Esophagus (tissue), 2 donors: ENCODE measurements at regions not wholly inside any gene's neighbourhood (a gene's known extent, or its start where the extent isn't known, plus 50 kb on each side); places are given as distances from the start of the nearest gene placed in this dataset.
"Not testable (repeated sequence)": the region's sequence is repeated elsewhere in the genome, so short reads cannot be mapped to it uniquely, and the experiment has no call there.

Experiments used
- H3K27ac ChIP-seq, 2 donors: one replicate each; pipeline ENCODE4 v1.5.1; 2013; ENCODE audit warnings: low read depth in 2 of 2, mild to moderate bottlenecking in 2 of 2, inconsistent platforms in 1 of 2, low read length in 1 of 2, moderate library complexity in 1 of 2
- H3K27me3 ChIP-seq, 2 donors: one replicate each; pipeline ENCODE4 v1.6.1; 2013; ENCODE audit warnings: low read length in 2 of 2, control low read depth in 1 of 2, mild to moderate bottlenecking in 1 of 2; ENCODE audit not compliant: insufficient read depth in 2 of 2, control insufficient read depth in 1 of 2
- H3K36me3 ChIP-seq, 2 donors: one replicate each; pipeline ENCODE4 v1.6.1; 2013; ENCODE audit warnings: low read length in 1 of 2; ENCODE audit not compliant: control insufficient read depth in 2 of 2, insufficient read depth in 2 of 2
- H3K4me1 ChIP-seq, 2 donors: one replicate each; pipeline ENCODE4 v1.6.1; 2013; ENCODE audit warnings: low read length in 1 of 2; ENCODE audit not compliant: control insufficient read depth in 2 of 2, insufficient read depth in 2 of 2
- H3K4me3 ChIP-seq, 2 donors: one replicate each; pipeline ENCODE4 v1.5.1; 2013; ENCODE audit warnings: low read length in 2 of 2, mild to moderate bottlenecking in 2 of 2, low read depth in 1 of 2, moderate library complexity in 1 of 2
- H3K9me3 ChIP-seq, 2 donors: one replicate each; pipeline ENCODE4 v1.6.1; 2013; ENCODE audit warnings: mild to moderate bottlenecking in 2 of 2, low read depth in 1 of 2, low read length in 1 of 2, moderate library complexity in 1 of 2; ENCODE audit not compliant: control insufficient read depth in 2 of 2, insufficient read depth in 1 of 2
- WGBS, 2 donors: extraction: QIAGEN DNeasy Blood & Tissue Kit; methylation state at CpG; one replicate each; pipeline ENCODE4 v1.1.7; 2013; 5-methylcytosine and 5-hydroxymethylcytosine counted together
- donor health status: healthy with polysubstance abuse.
- donor health status: Bipolar disorder and iron deficiency.

- no peaks in the 10 kb centered on the region for H3K9me3 ChIP-seq
- H3K27ac ChIP-seq = peak overlapping the region in 1 of 2 donors; percentile 30
- H3K4me3 ChIP-seq = no peak overlapping the region
- WGBS, 2 donors = 27 to 29% methylated on average over 12 of the region's 12 CpGs
- H3K36me3 ChIP-seq = no peaks in the 10 kb centered on the region
- H3K4me1 ChIP-seq = peaks cover 0 to 7% of the 10 kb centered on the region in 2 donors
- H3K27me3 ChIP-seq = no peaks in the 10 kb centered on the region
Observed at GRCh38 chr17:77834170-77835115, 124.1 kb upstream of the TNRC6C start.

GRCh38 chr17:77836557-77837041, 121.9 kb upstream of the TNRC6C start:
- no peaks in the 10 kb centered on the region for H3K36me3 ChIP-seq
- H3K4me3 ChIP-seq = no peak overlapping the region
- peaks cover 0 to 3% of the 10 kb centered on the region in 2 donors for H3K4me1 ChIP-seq
- no peak overlapping the region for H3K27ac ChIP-seq
- no peaks in the 10 kb centered on the region for H3K9me3 ChIP-seq
- WGBS, 2 donors = 44 to 59% methylated on average over 3 of the region's 3 CpGs
- H3K27me3 ChIP-seq = no peaks in the 10 kb centered on the region

GRCh38 chr17:77837072-77837471, 121.4 kb upstream of the TNRC6C start:
- not testable (repeated sequence) for H3K9me3 ChIP-seq, H3K27ac ChIP-seq, H3K36me3 ChIP-seq, H3K4me1 ChIP-seq, H3K4me3 ChIP-seq, H3K27me3 ChIP-seq
- WGBS, 2 donors = 96 to 97% methylated on average over 5 of the region's 5 CpGs

GRCh38 chr17:77837917-77838316, 120.6 kb upstream of the TNRC6C start:
- H3K36me3 ChIP-seq = no peaks in the 10 kb centered on the region
- H3K4me1 ChIP-seq = peaks cover 0 to 3% of the 10 kb centered on the region in 2 donors
- no peaks in the 10 kb centered on the region for H3K9me3 ChIP-seq
- H3K4me3 ChIP-seq = no peak overlapping the region
- H3K27me3 ChIP-seq = no peaks in the 10 kb centered on the region
- no peak overlapping the region for H3K27ac ChIP-seq
- WGBS, 2 donors = 87% methylated on average over 9 of the region's 9 CpGs

GRCh38 chr17:77838748-77839697, 119.5 kb upstream of the TNRC6C start:
- Histone ChIP-seq H3K27ac (no peak overlapping the region), H3K4me1 (peaks cover 0 to 3% of the 10 kb centered on the region in 2 donors), H3K4me3 (no peak overlapping the region), H3K36me3 (no peaks in the 10 kb centered on the region), H3K27me3 (no peaks in the 10 kb centered on the region), H3K9me3 (no peaks in the 10 kb centered on the region)
- WGBS, 2 donors = 91% methylated on average over 23 of the region's 23 CpGs

GRCh38 chr17:77839698-77840512, 118.6 kb upstream of the TNRC6C start:
- Histone ChIP-seq H3K9me3 (no peaks in the 10 kb centered on the region), H3K4me3 (no peak overlapping the region), H3K36me3 (no peaks in the 10 kb centered on the region), H3K4me1 (no peaks in the 10 kb centered on the region), H3K27ac (no peak overlapping the region), H3K27me3 (no peaks in the 10 kb centered on the region)
- 61 to 71% methylated on average over 16 of the region's 16 CpGs for WGBS, 2 donors

- no peaks in the 10 kb centered on the region for H3K9me3 ChIP-seq
- H3K27ac ChIP-seq = no peak overlapping the region
- 90 to 92% methylated on average over 10 of the region's 10 CpGs for whole genome bisulfite sequencing, 2 donors
- no peaks in the 10 kb centered on the region for H3K4me1 ChIP-seq
- no peaks in the 10 kb centered on the region for H3K36me3 ChIP-seq
- H3K4me3 ChIP-seq = no peak overlapping the region
- H3K27me3 ChIP-seq = no peaks in the 10 kb centered on the region
Observed at GRCh38 chr17:77840513-77841165, 117.9 kb upstream of the TNRC6C start.

- Histone ChIP-seq H3K36me3 (no peaks in the 10 kb centered on the region), H3K27me3 (no peaks in the 10 kb centered on the region), H3K9me3 (no peaks in the 10 kb centered on the region), H3K4me3 (no peak overlapping the region), H3K27ac (no peak overlapping the region), H3K4me1 (no peaks in the 10 kb centered on the region)
- WGBS, 2 donors = 84 to 89% methylated on average over 8 of the region's 8 CpGs
Observed at GRCh38 chr17:77841742-77842527, 116.6 kb upstream of the TNRC6C start.
